ENCODE measurements at regions not wholly inside any gene's neighbourhood (a gene's known extent, or its start where the extent isn't known, plus 50 kb on each side); places are given as distances from the start of the nearest gene placed in this dataset.

DNA sequence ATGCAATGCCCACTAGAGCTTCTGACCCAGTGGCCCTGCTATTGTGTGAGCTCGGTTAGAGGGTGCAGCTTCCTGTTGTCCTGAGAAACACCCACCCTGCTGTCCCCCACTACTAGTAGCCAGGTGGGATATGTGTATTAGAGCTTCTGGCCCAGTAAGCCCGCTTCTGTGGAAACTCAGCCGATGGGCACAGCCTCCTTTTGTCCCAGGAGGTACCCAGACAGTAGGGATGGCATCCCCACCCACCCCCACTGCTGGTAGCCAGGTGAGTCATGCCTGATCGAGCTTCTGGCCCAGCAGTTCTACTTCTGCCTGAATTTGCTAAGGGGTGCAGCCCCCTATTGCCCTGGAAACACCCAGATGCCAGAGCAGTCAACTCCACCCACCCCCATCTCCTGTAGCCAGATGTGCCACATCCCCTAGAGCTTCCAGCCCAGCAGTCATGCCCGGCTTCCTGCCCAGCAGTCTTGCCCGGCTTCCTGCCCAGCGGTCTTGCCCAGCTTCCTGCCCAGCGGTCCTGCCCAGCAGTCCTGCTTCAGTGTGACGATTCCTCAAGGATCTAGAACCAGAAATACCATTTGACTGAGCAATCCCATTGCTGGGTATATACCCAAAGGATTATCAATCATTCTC is 162.7 kb upstream of the KLF8 start:
- no peak for DNase-seq (ENCODE audit: low read depth)
- no peak overlapping the region for H3K4me3 ChIP-seq (ENCODE audit: control insufficient read depth, low read depth, low read length)
- TF ChIP-seq, protein P1, sequence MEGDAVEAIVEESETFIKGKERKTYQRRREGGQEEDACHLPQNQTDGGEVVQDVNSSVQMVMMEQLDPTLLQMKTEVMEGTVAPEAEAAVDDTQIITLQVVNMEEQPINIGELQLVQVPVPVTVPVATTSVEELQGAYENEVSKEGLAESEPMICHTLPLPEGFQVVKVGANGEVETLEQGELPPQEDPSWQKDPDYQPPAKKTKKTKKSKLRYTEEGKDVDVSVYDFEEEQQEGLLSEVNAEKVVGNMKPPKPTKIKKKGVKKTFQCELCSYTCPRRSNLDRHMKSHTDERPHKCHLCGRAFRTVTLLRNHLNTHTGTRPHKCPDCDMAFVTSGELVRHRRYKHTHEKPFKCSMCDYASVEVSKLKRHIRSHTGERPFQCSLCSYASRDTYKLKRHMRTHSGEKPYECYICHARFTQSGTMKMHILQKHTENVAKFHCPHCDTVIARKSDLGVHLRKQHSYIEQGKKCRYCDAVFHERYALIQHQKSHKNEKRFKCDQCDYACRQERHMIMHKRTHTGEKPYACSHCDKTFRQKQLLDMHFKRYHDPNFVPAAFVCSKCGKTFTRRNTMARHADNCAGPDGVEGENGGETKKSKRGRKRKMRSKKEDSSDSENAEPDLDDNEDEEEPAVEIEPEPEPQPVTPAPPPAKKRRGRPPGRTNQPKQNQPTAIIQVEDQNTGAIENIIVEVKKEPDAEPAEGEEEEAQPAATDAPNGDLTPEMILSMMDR (conservative IDR thresholded peaks at IDR 0.05; ENCODE audit: control insufficient read depth, insufficient read depth, low read depth, low read length), result no peak

DNA sequence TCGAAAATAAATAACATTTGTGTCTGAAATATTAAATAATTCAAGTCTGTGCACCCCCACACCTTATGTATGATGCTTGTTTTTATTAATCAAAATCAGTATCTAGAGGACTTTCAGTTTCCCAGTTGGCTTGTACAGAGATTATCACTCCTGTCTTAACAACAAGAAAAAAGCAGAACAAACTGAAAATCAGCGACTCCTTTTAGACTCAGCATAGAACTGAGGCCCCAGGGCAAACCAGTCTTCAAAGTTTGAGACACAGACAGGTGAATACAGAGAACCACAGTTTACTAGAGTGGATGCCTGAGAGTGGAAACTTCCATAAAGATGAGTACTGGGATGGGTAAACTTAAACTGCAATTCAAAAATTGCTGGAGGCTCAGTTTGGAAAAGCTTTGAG is 142.8 kb upstream of the KLF8 start:
- H3K4me3 ChIP-seq (ENCODE audit: control insufficient read depth, low read depth, low read length), result no peak overlapping the region
- TF ChIP-seq, protein P1 (conservative IDR thresholded peaks at IDR 0.05; ENCODE audit: control insufficient read depth, insufficient read depth, low read depth, low read length), result no peak
- no peak for DNase-seq (ENCODE audit: low read depth)

DNA sequence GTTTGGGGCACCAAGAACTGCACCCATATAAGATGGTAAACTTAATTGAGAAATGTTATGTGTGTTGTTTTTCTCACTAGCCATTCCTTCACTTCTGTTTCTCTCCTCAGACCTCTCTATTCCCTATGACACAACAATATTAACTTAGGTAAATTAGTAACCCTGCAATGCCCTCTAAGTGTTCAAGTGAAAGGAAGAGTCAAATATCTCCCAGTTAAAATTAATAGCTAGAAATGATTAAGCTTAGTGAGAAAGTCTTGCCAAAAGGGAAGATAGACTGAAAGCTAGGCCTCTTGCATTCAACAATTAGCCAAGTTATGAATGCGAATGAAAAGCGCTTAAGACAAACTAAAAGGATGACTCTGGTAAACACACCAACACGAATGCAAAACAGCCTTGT is 132.9 kb upstream of the KLF8 start:
- TF ChIP-seq, protein P1 (conservative IDR thresholded peaks at IDR 0.05; ENCODE audit: control insufficient read depth, insufficient read depth, low read depth, low read length), result no peak
- no peak for DNase-seq (ENCODE audit: low read depth)

DNA sequence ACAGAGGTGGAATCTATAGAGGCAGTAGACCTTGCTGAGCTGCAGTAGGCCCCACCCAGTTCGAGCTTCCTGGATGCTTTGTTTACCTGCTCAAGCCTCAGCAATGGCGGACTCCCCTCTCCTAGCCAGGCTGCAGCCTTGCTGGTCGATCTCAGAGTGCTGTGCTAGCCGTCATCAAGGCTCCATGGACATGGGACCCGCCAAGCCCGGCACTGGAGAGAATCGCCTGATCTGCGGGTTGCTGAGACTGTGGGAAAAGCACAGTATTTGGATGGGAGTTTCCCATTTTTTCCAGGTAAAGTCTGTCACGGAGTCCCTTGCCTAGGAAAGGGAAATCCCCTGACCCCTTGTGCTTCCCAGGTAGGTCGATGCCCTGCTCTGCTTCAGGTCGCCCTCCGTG is 124.8 kb upstream of the KLF8 start:
- no peak overlapping the region for H3K4me3 ChIP-seq (ENCODE audit: control insufficient read depth, low read depth, low read length)
- no peak for DNase-seq (ENCODE audit: low read depth)
- TF ChIP-seq, protein P1 (conservative IDR thresholded peaks at IDR 0.05; ENCODE audit: control insufficient read depth, insufficient read depth, low read depth, low read length), result no peak

More for the DNA sequence above, 132.9 kb upstream of the KLF8 start:
- H3K4me3 ChIP-seq (ENCODE audit: control insufficient read depth, low read depth, low read length), result no peak overlapping the region

DNA sequence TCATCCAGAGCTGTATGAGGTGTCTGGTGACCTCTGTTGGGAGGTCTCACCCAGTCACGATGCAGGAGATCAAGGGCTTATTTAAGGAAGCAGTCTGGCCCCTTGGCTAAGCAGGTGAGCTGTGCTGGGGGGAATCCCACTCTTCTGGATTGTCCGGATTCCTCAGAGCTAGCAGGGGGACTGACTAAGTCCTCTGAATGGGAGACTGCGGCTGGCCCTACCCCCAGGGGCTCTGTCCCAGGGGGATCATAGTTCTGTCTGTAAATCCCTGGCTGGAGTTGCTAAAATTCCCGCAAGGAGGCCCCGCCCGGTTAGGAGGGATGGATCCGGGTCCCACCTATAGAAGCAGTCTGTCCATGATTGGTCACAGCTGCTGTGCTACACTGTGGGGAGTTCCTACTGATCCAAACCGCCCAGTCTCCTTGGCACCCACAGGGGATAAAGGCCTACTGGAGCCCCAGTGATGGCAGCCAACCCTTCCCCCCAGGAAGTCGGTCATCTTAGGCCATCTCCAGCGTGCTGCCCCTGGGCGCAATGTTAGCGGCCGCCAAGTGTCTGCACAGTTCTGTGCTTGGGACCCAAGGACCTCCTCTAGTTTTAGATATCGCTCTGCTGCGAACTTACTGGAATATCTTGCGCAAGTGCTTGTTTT is 118.2 kb upstream of the KLF8 start:
- DNase-seq (ENCODE audit: low read depth), result no peak
- TF ChIP-seq, protein P1 (conservative IDR thresholded peaks at IDR 0.05; ENCODE audit: control insufficient read depth, insufficient read depth, low read depth, low read length), result no peak
- no peak overlapping the region for H3K4me3 ChIP-seq (ENCODE audit: control insufficient read depth, low read depth, low read length)

DNA sequence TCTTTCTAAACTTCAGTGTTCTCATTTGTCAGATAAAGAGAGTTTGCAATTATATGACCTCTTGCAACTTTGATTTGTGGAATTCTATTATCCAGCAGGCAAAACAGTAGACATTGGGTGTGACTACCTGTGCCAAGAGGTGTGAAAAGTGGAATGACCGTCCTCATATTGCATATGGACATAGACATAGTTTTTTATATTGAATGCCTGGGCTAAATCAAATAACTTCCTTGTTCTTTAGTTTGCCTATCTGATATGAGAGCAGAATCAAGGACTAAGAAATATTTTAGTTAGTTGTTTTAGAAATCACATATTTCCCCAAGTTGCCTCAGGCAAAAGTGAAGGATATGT is 117.7 kb upstream of the KLF8 start:
- H3K4me3 ChIP-seq (ENCODE audit: control insufficient read depth, low read depth, low read length), result no peak overlapping the region
- DNase-seq (ENCODE audit: low read depth), result no peak
- TF ChIP-seq, protein P1 (conservative IDR thresholded peaks at IDR 0.05; ENCODE audit: control insufficient read depth, insufficient read depth, low read depth, low read length), result no peak
